ENCODE measurements at regions not wholly inside any gene's neighbourhood (a gene's known extent, or its start where the extent isn't known, plus 50 kb on each side); places are given as distances from the start of the nearest gene placed in this dataset.

DNA sequence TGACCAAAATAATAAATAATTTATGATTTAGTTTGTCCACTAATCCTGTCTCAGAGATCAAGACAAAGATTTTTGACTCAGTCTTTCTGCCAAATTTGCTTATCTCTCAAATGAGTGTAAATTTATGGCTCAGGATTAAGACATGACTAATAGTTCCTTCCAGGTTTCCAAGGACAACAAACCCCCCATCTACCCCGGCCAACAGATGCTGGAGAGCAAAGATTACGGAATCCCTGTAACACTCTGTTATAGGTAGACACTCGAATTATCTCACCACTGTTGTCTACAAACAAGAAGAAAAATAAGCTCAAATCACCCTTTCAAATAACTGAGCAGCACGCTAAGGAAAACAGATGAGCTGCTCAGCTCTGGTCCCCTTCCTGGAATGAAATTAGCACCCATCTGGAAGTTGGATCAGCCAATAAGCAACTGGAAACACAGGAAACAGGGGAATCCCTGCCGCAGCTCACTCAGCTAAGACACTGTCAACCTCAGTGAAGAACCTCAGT lies 56.8 kb upstream of the SVIL start:
- Histone ChIP-seq H3K9me3 (ENCODE audit: control insufficient read depth, low read length) (no peaks in the 10 kb centered on the region), H3K27me3 (ENCODE audit: control insufficient read depth, insufficient read depth, low read length) (no peaks in the 10 kb centered on the region), H3K36me3 (ENCODE audit: control insufficient read depth, insufficient read depth, low read length) (no peaks in the 10 kb centered on the region), H3K4me3 (ENCODE audit: low read length) (no peak overlapping the region), H3K9ac (ENCODE audit: low read length) (no peak overlapping the region), H3K4me1 (ENCODE audit: control insufficient read depth, insufficient read depth, low read length) (no peaks in the 10 kb centered on the region)

DNA sequence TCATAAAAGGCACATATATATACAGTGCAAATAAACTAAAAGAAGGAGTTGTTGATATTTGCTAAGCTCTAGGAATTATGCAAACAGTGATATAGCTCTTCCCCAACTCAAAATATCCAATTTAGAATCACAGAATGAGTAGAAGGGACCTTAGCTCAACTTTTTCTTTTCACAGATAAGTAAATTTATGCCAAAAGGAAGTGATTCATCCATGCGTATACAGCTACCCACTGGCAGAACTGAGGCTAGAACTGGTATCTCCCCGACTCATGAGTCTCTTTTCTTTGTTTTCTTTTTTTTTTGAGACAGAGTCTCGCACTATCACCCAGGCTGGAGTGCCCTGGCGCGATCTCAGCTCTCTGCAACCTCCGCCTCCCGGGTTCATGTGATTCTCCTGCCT lies 54.2 kb upstream of the SVIL start:
- H3K36me3 ChIP-seq (ENCODE audit: control insufficient read depth, insufficient read depth, low read length) = no peaks in the 10 kb centered on the region
- H3K4me3 ChIP-seq (ENCODE audit: low read length) = no peak overlapping the region
- H3K4me1 ChIP-seq (ENCODE audit: control insufficient read depth, insufficient read depth, low read length) = no peaks in the 10 kb centered on the region
- no peaks in the 10 kb centered on the region for H3K27me3 ChIP-seq (ENCODE audit: control insufficient read depth, insufficient read depth, low read length)
- H3K9ac ChIP-seq (ENCODE audit: low read length) = no peak overlapping the region
- no peaks in the 10 kb centered on the region for H3K9me3 ChIP-seq (ENCODE audit: control insufficient read depth, low read length)

DNA sequence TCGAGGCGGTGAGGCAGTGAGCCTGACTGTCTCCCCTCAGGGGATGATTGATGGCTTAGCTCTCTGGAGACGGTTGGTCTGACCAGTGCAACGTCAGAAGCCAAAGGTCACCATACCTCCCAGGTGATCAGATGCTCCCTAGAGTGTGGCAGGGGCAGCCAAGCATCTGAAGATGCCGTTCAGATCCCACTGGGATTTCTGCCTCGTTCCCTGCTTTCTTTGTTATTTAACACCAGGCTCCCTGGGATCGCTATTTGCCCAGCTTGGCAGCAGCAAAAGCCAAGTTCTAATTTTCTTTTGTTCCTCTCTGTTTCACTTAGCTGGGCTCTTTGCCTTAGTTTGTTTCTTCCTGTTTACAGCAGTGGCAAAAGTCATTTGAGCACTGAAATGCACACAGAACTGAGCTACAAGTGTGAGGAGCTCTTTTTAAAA lies 53.5 kb upstream of the SVIL start:
- no peaks in the 10 kb centered on the region for H3K27me3 ChIP-seq (ENCODE audit: control insufficient read depth, insufficient read depth, low read length)
- no peak overlapping the region for H3K9ac ChIP-seq (ENCODE audit: low read length)
- no peaks in the 10 kb centered on the region for H3K36me3 ChIP-seq (ENCODE audit: control insufficient read depth, insufficient read depth, low read length)
- H3K4me3 ChIP-seq (ENCODE audit: low read length) = no peak overlapping the region
- no peaks in the 10 kb centered on the region for H3K9me3 ChIP-seq (ENCODE audit: control insufficient read depth, low read length)
- no peaks in the 10 kb centered on the region for H3K4me1 ChIP-seq (ENCODE audit: control insufficient read depth, insufficient read depth, low read length)

DNA sequence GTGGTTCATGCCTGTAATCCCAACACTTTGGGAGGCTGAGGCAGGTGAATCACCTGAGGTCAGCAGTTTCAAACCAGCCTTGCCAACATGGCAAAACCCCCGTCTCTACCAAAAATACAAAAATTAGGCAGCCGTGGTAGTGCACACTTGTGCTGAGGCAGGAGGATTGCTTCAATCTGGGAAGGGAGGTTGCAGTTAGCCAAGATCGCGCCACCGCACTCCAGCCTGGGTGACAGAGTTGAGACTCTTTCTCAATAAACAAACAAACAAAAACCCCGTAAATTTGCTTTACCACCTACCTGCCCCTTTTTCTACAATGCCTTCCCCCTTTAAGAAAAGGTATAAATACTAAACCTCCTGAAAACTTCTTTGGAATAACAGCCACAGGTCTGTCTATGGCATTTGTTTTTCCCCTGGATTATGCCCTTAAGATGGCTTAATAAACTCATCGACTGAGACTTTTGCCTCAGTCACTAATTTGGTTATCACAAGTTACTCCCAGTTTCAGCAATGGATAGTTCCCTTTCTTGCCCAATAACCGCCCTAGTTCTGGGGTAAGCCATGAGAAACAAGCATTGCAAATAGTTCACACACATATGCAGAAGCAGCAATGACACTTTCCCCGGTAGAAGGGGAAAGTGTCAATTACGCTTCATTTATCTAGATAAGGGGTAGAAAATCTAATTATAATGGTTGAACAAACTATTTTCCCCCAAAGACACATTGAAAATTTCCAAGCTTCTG lies 52.8 kb upstream of the SVIL start:
- H3K4me3 ChIP-seq (ENCODE audit: low read length) = no peak overlapping the region
- H3K9me3 ChIP-seq (ENCODE audit: control insufficient read depth, low read length) = no peaks in the 10 kb centered on the region
- no peaks in the 10 kb centered on the region for H3K36me3 ChIP-seq (ENCODE audit: control insufficient read depth, insufficient read depth, low read length)

DNA sequence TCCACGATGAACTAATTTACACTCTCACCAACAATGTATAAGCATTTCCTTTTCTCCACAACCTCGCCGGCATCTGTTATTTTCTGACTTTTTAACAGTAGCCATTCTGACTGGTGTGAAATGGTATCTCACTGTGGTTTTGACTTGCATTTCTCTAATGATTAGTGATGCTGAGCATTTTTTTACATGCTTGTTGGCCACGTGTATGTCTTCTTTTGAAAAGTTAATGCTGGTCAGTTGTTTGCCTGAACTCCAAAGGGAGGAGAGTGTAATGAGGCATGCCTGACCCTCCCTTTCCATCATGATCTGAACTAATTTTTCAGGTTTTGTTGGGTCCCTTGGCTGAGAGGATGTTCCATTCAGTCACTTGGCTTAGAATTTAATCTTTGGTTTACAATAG lies 50.7 kb upstream of the SVIL start:
- no peaks in the 10 kb centered on the region for H3K4me1 ChIP-seq (ENCODE audit: control insufficient read depth, insufficient read depth, low read length)
- H3K36me3 ChIP-seq (ENCODE audit: control insufficient read depth, insufficient read depth, low read length) = no peaks in the 10 kb centered on the region
- H3K9me3 ChIP-seq (ENCODE audit: control insufficient read depth, low read length) = no peaks in the 10 kb centered on the region
- H3K4me3 ChIP-seq (ENCODE audit: low read length) = no peak overlapping the region
- H3K9ac ChIP-seq (ENCODE audit: low read length) = no peak overlapping the region
- H3K27me3 ChIP-seq (ENCODE audit: control insufficient read depth, insufficient read depth, low read length) = no peaks in the 10 kb centered on the region

More for the DNA sequence above, 52.8 kb upstream of the SVIL start:
- H3K27me3 ChIP-seq (ENCODE audit: control insufficient read depth, insufficient read depth, low read length) = no peaks in the 10 kb centered on the region
- no peaks in the 10 kb centered on the region for H3K4me1 ChIP-seq (ENCODE audit: control insufficient read depth, insufficient read depth, low read length)
- H3K9ac ChIP-seq (ENCODE audit: low read length) = no peak overlapping the region
